ENCODE measurements at regions not wholly inside any gene's neighbourhood (a gene's known extent, or its start where the extent isn't known, plus 50 kb on each side); places are given as distances from the start of the nearest gene placed in this dataset.
"Not testable (repeated sequence)": the region's sequence is repeated elsewhere in the genome, so short reads cannot be mapped to it uniquely, and the experiment has no call there.

DNA sequence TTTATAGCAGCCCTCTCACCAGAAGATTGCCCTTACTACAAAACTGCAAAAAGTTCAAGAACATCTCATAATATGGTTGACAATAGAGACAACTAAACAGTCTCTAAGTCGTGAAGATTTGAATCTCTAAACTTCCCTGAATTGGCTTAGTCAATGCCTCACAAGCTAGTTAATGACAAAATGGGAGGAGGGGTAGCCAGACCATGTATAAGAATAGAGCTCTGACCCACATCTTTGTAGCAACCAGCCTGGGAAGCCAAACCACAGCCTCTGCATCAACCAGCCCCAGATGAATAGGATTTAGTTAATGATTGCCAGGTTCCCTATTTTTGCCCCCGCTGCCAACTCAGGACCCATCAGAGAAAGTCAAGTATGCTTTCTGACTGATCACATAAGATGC is 1265.9 kb upstream of the PCDH10 start:
- not testable (repeated sequence) for H3K27me3 ChIP-seq; H3K4me3 ChIP-seq; H3K36me3 ChIP-seq; H3K27ac ChIP-seq; H3K4me1 ChIP-seq; H3K9me3 ChIP-seq; DNase-seq (ENCODE audit: low spot score in 2 of 2)
- 62% methylated on average over 1 of the region's 2 CpGs for WGBS

DNA sequence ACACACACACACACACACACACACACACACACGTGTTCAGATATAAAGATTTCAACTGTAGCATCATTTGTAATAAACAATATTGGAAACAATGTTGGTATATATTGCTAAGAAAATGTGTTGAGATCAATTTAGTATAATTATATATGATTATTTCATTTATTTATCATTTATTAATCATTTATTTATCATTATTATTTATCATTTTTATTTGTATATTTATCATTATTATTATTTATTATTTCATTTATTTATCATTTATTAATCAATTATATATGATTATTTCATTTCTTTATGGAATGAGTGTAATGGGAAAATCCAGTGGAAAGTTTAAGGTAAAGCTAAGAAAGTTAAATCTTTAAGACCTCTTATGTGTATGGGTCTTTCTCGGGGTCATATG is 1223.4 kb upstream of the PCDH10 start:
- 83% methylated on average over 2 of the region's 2 CpGs for WGBS
- not testable (repeated sequence) for H3K9me3 ChIP-seq; H3K4me3 ChIP-seq; DNase-seq (ENCODE audit: low spot score in 2 of 2); H3K27ac ChIP-seq; H3K36me3 ChIP-seq; H3K4me1 ChIP-seq; H3K27me3 ChIP-seq

DNA sequence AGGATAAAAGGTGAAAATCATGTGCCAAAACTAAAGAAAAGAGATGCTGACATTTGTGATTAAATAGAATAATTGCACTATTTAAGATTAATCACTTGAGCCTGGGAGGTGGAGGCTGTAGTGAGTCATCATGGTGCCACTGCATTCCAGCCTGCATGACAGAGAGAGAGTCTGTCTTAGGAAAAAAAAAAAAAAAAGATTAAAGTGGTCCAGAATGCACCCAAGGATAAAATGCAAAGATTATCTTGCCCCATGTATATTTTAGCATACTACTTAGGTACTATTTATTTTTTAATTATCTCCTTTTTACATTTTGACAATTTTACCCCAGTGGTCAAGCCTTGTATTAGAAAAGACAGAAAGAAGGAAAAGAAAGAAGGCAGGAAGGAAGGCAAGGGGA is 1181.4 kb upstream of the PCDH10 start:
- H3K27ac ChIP-seq; H3K4me1 ChIP-seq; H3K9me3 ChIP-seq; H3K36me3 ChIP-seq; H3K4me3 ChIP-seq; H3K27me3 ChIP-seq; DNase-seq (ENCODE audit: low spot score in 2 of 2): not testable (repeated sequence)

DNA sequence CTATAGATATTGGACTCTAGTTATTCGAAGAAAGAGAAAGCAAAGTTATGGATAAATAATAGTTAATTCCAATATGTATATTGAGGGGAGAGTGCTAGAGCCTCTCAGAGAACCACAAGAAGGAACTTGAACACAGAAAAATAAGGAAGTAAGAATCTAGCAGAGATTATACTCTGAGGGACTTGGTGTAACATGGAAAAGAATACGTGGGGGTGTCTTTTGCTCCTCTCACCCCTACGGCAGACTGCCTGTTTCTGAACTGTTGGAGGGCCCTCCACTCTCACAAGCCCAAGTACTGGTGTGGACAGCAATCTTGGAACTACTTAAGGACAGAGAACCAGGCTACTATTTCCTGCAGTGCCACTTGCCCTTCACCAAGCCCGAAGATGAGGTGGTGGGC is 1174.4 kb upstream of the PCDH10 start:
- no peaks in the 10 kb centered on the region for H3K36me3 ChIP-seq
- WGBS = 92% methylated on average over 4 of the region's 4 CpGs
- no peak overlapping the region for H3K27ac ChIP-seq
- H3K27me3 ChIP-seq = no peaks in the 10 kb centered on the region
- no peak for TF ChIP-seq EP300 (IDR thresholded peaks at IDR 0.05)
- TF ChIP-seq POLR2A (IDR thresholded peaks at IDR 0.05) = no peak
- TF ChIP-seq, protein P1, sequence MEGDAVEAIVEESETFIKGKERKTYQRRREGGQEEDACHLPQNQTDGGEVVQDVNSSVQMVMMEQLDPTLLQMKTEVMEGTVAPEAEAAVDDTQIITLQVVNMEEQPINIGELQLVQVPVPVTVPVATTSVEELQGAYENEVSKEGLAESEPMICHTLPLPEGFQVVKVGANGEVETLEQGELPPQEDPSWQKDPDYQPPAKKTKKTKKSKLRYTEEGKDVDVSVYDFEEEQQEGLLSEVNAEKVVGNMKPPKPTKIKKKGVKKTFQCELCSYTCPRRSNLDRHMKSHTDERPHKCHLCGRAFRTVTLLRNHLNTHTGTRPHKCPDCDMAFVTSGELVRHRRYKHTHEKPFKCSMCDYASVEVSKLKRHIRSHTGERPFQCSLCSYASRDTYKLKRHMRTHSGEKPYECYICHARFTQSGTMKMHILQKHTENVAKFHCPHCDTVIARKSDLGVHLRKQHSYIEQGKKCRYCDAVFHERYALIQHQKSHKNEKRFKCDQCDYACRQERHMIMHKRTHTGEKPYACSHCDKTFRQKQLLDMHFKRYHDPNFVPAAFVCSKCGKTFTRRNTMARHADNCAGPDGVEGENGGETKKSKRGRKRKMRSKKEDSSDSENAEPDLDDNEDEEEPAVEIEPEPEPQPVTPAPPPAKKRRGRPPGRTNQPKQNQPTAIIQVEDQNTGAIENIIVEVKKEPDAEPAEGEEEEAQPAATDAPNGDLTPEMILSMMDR (IDR thresholded peaks at IDR 0.05) = no peak
- TF ChIP-seq POLR2AphosphoS5 (IDR thresholded peaks at IDR 0.05) = no peak
- peaks cover 3% of the 10 kb centered on the region for H3K9me3 ChIP-seq
- H3K4me3 ChIP-seq = peak overlapping the region; percentile 18
- no peak for DNase-seq (ENCODE audit: low spot score in 2 of 2)
- H3K4me1 ChIP-seq = no peaks in the 10 kb centered on the region

DNA sequence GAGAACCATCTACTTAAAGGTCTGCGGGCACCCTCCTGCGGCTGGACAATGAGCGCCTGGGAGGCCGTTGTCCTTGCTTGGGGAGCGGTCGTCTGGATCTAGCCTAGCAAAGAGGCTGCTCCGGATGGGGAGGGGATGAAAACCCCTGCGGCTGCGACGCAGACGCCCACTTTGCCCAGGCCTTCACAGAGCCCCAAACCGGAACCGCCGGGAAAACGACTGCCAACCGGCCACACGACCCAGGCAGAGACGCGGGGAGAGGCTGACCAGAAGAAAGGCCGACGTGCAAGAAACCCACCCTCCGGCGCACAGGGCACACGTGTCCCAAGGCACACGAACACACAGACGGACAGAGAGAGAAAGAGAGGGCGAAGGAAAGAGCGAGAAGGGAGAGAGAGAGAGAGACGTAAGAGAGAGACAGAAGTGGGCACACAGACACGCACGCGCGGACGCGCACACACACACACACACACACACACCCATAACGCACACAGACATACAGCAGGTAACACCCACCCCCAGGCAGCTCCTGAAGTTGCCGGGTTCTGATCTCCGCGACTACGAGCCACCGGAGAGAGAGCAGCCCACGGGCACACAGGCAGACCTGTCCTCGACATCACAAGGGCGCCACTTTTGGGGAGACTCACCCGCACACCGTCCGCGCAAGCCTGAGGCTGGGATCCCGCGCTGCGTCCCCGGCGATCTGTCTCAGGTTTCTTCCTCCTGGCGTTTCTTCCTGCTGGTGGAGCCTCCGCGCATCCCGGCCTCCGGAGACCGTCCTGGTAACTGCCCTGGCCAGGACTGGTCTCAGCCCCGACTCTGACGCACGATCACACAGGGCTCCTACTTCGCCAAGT is 1173.6 kb upstream of the PCDH10 start:
- not testable (repeated sequence) for DNase-seq (ENCODE audit: low spot score in 2 of 2); H3K36me3 ChIP-seq; H3K27me3 ChIP-seq; H3K27ac ChIP-seq; H3K9me3 ChIP-seq; H3K4me1 ChIP-seq
- WGBS = 90% methylated on average over 61 of the region's 63 CpGs
- peak overlapping the region; percentile 18 for H3K4me3 ChIP-seq

DNA sequence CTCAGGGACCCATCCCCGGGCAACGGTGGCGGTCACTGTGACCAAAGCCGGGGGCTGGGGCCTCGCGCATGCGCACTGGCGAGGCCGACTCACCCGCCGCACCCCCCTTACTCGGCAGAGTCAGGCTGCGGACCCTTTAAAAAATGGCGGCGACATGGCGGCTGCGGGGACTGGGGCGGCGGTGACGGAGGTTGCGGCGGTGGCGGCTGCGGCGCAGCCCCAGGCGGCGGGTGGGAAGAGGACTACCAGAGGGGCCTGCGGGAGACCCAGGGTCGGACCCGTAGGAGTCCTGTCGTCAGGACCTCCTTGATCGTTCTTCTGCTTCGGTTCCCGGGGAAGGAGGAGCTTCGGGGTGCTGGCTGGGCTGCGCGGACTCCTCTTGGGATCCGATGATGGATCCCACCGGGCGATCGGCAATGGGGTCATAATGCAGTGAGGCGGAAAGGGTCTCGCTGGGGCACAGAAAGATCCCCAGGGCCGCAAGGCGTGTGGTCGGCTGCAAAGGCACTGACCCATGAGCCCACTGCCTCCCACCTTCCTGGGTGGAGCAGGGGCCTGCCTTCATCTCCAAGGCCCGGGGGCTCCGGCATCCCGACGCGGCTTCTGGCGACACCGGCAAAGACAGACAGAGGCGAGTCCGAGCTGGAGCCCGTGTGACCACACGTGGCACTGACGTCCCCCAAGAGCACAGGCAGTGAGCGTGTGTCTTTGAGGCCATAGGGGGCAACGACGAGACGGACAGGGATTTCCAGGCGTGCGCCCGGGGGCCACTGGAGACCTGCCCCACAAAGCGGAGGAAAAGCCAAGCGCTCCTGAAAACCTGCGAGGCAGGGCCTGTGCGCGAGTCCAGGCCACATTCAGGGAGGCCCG is 1172.7 kb upstream of the PCDH10 start:
- H3K4me3 ChIP-seq = peak overlapping the region; percentile 18
- WGBS = 96% methylated on average over 36 of the region's 71 CpGs
- not testable (repeated sequence) for H3K27me3 ChIP-seq; H3K27ac ChIP-seq; DNase-seq (ENCODE audit: low spot score in 2 of 2); H3K36me3 ChIP-seq; H3K9me3 ChIP-seq; H3K4me1 ChIP-seq

DNA sequence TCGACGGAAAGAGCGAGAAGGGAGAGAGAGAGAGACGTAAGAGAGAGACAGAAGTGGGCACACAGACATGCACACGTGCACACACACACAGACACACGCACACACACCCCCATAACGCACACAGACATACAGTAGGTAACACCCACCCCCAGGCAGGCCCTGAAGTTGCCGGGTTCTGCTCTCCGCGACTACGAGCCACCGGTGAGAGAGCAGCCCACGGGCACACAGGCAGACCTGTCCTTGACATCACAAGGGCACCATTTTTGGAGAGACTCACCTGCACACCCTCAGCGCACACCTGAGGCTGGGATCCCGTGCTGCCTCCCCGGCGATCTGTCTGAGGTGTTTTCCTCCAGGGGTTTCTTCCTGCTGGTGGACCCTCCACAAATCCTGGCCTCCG is 1171.0 kb upstream of the PCDH10 start:
- WGBS = 93% methylated on average over 18 of the region's 18 CpGs
- no peak for DNase-seq (ENCODE audit: low spot score in 2 of 2)
- Histone ChIP-seq H3K4me1 (no peaks in the 10 kb centered on the region), H3K27me3 (no peaks in the 10 kb centered on the region), H3K36me3 (no peaks in the 10 kb centered on the region), H3K4me3 (no peak overlapping the region), H3K9me3 (peaks cover 9% of the 10 kb centered on the region), H3K27ac (no peak overlapping the region)
- TF ChIP-seq EP300 (IDR thresholded peaks at IDR 0.05) (no peak), POLR2AphosphoS5 (IDR thresholded peaks at IDR 0.05) (no peak), POLR2A (IDR thresholded peaks at IDR 0.05) (no peak)
- TF ChIP-seq, protein P1 (IDR thresholded peaks at IDR 0.05) = no peak
